GM06990 (cell line): ENCODE measurements at regions not wholly inside any gene's neighbourhood (a gene's known extent, or its start where the extent isn't known, plus 50 kb on each side); places are given as distances from the start of the nearest gene placed in this dataset.

Experiments
- DNase-seq: peaks from one replicate; pipeline ENCODE4 v3.0.0-alpha.2; 2011; ENCODE audit not compliant: insufficient read length; ENCODE audit errors: extremely low read depth
- H3K27me3 ChIP-seq: replicated peaks from 2 replicates; pipeline ENCODE4 v1.6.0; 2011; ENCODE audit warnings: low read length; ENCODE audit not compliant: control insufficient read depth, insufficient read depth
- H3K36me3 ChIP-seq: 2 replicates; pipeline ENCODE4 v1.5.1; 2011; ENCODE audit warnings: low read length; ENCODE audit not compliant: control insufficient read depth, insufficient read depth
- H3K4me3 ChIP-seq: replicated peaks from 2 replicates; pipeline ENCODE4 v1.5.1; 2011; ENCODE audit warnings: low read depth, mild to moderate bottlenecking, control low read depth, low read length
- CTCF ChIP-seq: IDR thresholded peaks from 2 replicates; pipeline ENCODE4 v1.5.1; 2011; ENCODE audit warnings: low read length, control low read depth, mild to moderate bottlenecking, inconsistent platforms; ENCODE audit not compliant: insufficient read depth, poor library complexity, severe bottlenecking

DNA sequence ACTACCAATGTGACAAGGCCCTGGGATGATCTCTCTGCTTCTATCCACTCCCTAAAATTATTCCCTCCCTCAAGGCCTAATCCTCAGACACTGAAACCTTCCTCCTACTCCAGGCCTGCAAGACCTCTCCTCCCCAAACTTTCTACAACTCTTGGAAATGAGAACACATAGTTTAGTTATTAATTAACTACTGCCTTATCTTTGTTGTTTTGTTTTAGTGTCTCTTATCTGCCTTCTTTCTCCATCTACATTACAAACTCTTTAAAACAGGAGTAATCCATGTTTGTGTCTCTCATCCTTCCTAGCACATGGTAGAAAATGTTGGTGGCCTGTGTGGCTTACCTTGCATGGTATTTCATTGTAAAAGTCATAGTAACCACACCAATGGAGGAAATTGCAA lies 139.9 kb upstream of the G2E3 start:
- DNase-seq: no peak
- TF ChIP-seq CTCF: no peak
- no peak overlapping the region for H3K4me3 ChIP-seq
- H3K27me3 ChIP-seq: no peaks in the 10 kb centered on the region
- no peaks in the 10 kb centered on the region for H3K36me3 ChIP-seq

- Histone ChIP-seq H3K4me3 (no peak overlapping the region), H3K36me3 (no peaks in the 10 kb centered on the region), H3K27me3 (no peaks in the 10 kb centered on the region)
- DNase-seq: no peak
- no peak for TF ChIP-seq CTCF
Observed at GRCh38 chr14:30420515-30420914, 138.4 kb upstream of the G2E3 start.

- Histone ChIP-seq H3K36me3 (no peaks in the 10 kb centered on the region), H3K4me3 (no peak overlapping the region), H3K27me3 (no peaks in the 10 kb centered on the region)
- TF ChIP-seq CTCF: no peak
- DNase-seq: no peak
Observed at GRCh38 chr14:30426463-30426862, 132.5 kb upstream of the G2E3 start.

DNA sequence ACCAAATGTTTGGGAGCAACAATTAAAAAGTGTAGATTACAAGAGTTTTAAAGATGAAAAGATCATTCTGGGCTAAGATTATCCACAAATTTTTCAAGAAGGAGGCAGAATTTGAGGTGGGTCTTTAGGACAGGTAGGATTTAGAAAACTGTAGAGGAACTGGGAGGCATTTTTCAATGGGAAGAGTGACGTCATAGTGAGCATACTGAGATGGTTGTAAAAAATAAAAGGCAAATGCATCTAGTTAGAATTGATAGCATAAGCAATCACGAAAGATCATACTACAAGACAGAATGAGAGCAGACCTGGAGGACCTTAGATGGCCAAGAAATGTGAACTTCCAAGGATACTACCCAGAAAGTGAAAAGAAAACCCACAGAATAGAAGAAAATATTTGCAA lies 131.6 kb upstream of the G2E3 start:
- H3K4me3 ChIP-seq: no peak overlapping the region
- H3K27me3 ChIP-seq: no peaks in the 10 kb centered on the region
- DNase-seq: no peak
- H3K36me3 ChIP-seq: no peaks in the 10 kb centered on the region
- no peak for TF ChIP-seq CTCF

DNA sequence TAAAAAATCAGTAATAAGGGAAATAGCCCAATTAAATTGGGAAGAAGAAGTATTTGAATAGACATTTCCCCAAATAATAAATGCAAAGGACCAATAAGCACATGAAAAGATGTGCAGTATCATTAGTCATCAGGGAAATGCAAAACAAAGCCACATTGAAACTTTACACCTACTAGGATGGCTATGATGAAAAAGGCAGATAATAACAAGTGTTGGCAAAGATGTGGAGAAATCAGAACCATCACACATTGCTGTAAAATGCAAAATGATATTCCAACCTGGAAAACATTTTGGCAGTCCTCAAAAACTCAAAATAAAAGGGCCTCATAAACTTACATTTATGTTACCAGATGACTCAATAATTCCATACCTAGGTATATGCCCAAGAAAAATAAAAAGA lies 131.1 kb upstream of the G2E3 start:
- DNase-seq: no peak
- no peaks in the 10 kb centered on the region for H3K36me3 ChIP-seq
- H3K27me3 ChIP-seq: no peaks in the 10 kb centered on the region
- TF ChIP-seq CTCF: no peak
- H3K4me3 ChIP-seq: no peak overlapping the region

DNA sequence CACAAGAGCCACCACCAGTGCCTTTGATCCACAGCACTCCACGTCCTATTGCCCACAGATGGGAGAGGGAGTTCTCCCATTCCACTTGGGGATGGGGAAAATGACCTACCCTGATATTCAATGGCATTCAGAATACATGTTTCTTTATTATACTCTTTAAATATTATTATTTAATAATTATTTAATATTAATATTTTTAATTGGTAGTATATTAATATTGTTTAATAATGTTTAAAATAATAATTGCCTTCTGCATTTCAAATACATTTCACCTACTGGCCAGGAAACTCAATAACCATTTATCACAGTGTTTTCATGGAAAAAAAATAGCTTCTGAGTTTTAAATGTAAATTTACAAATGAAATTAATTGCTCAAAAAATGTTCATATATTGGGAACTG lies 127.4 kb upstream of the G2E3 start:
- Histone ChIP-seq H3K36me3 (no peaks in the 10 kb centered on the region), H3K4me3 (no peak overlapping the region), H3K27me3 (no peaks in the 10 kb centered on the region)
- no peak for DNase-seq
- TF ChIP-seq CTCF: no peak
